Fibroblast of the aortic adventitia (primary cell): ENCODE measurements at regions not wholly inside any gene's neighbourhood (a gene's known extent, or its start where the extent isn't known, plus 50 kb on each side); places are given as distances from the start of the nearest gene placed in this dataset.

ENCODE experiments used
- DNase-seq: peaks from one replicate; pipeline ENCODE4 v3.0.0-alpha.2; 2010; ENCODE audit warnings: low read depth
- H3K4me3 ChIP-seq: 2 replicates; pipeline ENCODE4 v1.5.1; 2011; ENCODE audit warnings: low read depth, mild to moderate bottlenecking, control low read depth, low read length, moderate library complexity
- TF ChIP-seq, protein P1 (sequence below): IDR thresholded peaks from 2 replicates; pipeline ENCODE4 v1.5.1; 2011; ENCODE audit warnings: mild to moderate bottlenecking, low read length, control low read depth, inconsistent platforms; ENCODE audit not compliant: insufficient read depth

DNA sequence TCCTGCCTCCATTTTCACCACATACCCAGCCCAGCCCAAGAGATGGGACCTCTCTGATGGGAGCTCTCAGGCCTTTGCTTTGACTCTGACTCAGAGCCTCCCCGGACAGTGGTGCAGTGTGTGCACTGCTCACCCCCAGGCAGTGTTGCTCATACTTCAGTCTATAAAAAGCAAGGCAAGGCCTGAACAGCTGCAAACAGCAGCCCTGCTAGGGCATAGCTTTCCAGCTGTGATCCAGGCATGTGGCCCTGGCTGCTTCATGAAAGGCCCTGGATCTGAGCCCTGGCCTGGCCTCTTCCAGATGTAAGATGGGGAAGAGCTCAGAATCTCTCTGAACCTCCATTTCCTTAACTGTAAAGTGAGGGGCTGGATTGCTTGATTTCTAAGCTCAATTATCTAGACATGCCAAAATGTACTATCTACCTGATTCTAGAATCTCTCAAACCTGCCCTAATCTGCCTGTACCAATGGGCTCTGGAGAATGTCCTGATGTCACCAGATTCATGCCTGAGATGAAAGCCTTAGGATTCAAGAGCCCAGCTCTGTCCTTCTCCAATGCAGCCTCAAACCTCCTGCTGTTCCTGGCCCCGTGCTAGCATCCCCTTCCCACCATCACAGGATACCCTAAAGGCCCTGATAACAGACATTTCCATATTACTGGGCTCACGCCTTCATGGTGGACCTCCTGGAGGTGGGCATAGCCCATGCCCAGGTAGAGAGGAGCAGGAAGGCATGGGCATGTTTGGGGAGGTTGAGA lies 206.9 kb downstream of the ARL4C start:
- DNase-seq, result peak; percentile 92
- no peak overlapping the region for H3K4me3 ChIP-seq
- TF ChIP-seq, protein P1, sequence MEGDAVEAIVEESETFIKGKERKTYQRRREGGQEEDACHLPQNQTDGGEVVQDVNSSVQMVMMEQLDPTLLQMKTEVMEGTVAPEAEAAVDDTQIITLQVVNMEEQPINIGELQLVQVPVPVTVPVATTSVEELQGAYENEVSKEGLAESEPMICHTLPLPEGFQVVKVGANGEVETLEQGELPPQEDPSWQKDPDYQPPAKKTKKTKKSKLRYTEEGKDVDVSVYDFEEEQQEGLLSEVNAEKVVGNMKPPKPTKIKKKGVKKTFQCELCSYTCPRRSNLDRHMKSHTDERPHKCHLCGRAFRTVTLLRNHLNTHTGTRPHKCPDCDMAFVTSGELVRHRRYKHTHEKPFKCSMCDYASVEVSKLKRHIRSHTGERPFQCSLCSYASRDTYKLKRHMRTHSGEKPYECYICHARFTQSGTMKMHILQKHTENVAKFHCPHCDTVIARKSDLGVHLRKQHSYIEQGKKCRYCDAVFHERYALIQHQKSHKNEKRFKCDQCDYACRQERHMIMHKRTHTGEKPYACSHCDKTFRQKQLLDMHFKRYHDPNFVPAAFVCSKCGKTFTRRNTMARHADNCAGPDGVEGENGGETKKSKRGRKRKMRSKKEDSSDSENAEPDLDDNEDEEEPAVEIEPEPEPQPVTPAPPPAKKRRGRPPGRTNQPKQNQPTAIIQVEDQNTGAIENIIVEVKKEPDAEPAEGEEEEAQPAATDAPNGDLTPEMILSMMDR, result no peak

- TF ChIP-seq, protein P1, result peak; percentile 78
- peak; percentile 68 for DNase-seq
- H3K4me3 ChIP-seq, result no peak overlapping the region
These were observed 207.9 kb downstream of the ARL4C start for GRCh38 chr2:234288974-234289455.

- TF ChIP-seq, protein P1, result no peak
- no peak overlapping the region for H3K4me3 ChIP-seq
- no peak for DNase-seq
These were observed 209.2 kb downstream of the ARL4C start for GRCh38 chr2:234287650-234288049.

DNA sequence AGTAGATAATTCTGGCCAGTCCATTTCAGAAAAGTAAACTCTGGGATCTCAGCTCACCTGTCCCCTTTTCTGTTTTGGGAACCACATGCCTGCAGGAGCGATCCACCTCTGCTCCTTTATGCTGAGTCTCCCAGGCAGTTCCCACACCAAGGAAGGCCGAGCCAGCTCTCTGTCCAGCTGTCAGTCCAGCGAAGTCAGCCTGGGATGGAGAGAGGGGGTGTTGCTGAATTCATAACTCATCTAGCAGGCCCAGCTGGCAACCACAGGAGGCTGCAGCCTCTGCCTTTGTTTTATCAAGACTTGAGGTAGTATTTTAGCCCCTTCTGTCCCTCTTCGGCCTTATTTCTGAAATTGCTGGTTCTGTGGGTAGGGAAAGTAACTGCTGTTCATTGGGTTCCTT lies 209.9 kb downstream of the ARL4C start:
- TF ChIP-seq, protein P1, result no peak
- H3K4me3 ChIP-seq, result no peak overlapping the region
- DNase-seq, result no peak

GRCh38 chr2:234286118-234286598 lies 210.7 kb downstream of the ARL4C start:
- peak; percentile 72 for DNase-seq
- TF ChIP-seq, protein P1, result no peak

DNA sequence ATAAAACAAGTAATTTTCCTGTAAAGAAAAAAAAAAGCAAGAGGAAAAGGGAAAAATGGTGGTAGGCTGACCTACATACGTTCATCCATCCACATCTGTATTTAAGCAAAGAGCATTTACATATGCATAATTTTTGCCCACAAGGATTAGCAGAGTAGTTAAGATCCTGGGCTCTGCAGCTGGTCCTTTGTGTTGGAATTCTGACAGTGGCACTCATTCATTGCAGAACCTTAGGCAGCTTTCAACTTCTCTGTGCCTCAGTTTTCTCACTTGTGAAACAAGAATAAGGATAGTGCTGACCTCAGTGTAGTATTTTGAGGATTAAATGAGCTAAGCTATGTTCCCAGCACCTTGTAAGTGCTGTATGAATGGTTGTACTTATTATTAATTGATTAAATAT lies 211.3 kb downstream of the ARL4C start:
- no peak overlapping the region for H3K4me3 ChIP-seq
- TF ChIP-seq, protein P1, result no peak
- DNase-seq, result no peak

More at GRCh38 chr2:234286118-234286598, 210.7 kb downstream of the ARL4C start:
- H3K4me3 ChIP-seq, result no peak overlapping the region

GRCh38 chr2:234279637-234280036 lies 217.2 kb downstream of the ARL4C start:
- TF ChIP-seq, protein P1, result no peak
- H3K4me3 ChIP-seq, result no peak overlapping the region
- no peak for DNase-seq
